Stimulated activated memory B cell treated with anti-CD40 and anti-IgM and Interleukin-4, amounts not matched to agents 10 μg/mL and 1 μg/mL and 100 μg/mL, for 72 hours (primary cell): ENCODE measurements at regions not wholly inside any gene's neighbourhood (a gene's known extent, or its start where the extent isn't known, plus 50 kb on each side); places are given as distances from the start of the nearest gene placed in this dataset.

Experiments used
- ATAC-seq: fragments of 150-1000 bp; cut with Tn5 transposase; 2 replicates; pipeline ENCODE4 v1.10.0; 2021
- H3K27ac Mint-ChIP-seq: one replicate; pipeline ENCODE4 v1.8.0; 2022; ENCODE audit warnings: mild to moderate bottlenecking, mixed read lengths
- H3K27me3 Mint-ChIP-seq: one replicate; pipeline ENCODE4 v1.8.0; 2022; ENCODE audit warnings: mixed read lengths
- H3K36me3 Mint-ChIP-seq: one replicate; pipeline ENCODE4 v1.8.0; 2022; ENCODE audit warnings: mixed read lengths
- H3K4me1 Mint-ChIP-seq: one replicate; pipeline ENCODE4 v1.8.0; 2022; ENCODE audit warnings: mixed read lengths
- H3K4me3 Mint-ChIP-seq: one replicate; pipeline ENCODE4 v1.8.0; 2022; ENCODE audit warnings: mild to moderate bottlenecking, moderate library complexity, mixed read lengths
- H3K9me3 Mint-ChIP-seq: one replicate; pipeline ENCODE4 v1.8.0; 2022; ENCODE audit warnings: mixed read lengths

- no peaks in the 10 kb centered on the region for H3K4me1 Mint-ChIP-seq
- no peaks in the 10 kb centered on the region for H3K27me3 Mint-ChIP-seq
- no peaks in the 10 kb centered on the region for H3K9me3 Mint-ChIP-seq
- ATAC-seq, result no peak
- H3K36me3 Mint-ChIP-seq, result no peaks in the 10 kb centered on the region
- no peak overlapping the region for H3K4me3 Mint-ChIP-seq
- H3K27ac Mint-ChIP-seq, result no peak overlapping the region
These were observed 318.2 kb upstream of the SEMA6D start for GRCh38 chr15:47399100-47399499.

- Mint-ChIP-seq H3K27ac (no peak overlapping the region), H3K4me3 (no peak overlapping the region), H3K9me3 (no peaks in the 10 kb centered on the region), H3K4me1 (no peaks in the 10 kb centered on the region), H3K27me3 (no peaks in the 10 kb centered on the region), H3K36me3 (no peaks in the 10 kb centered on the region)
- ATAC-seq, result no peak
These were observed 316.7 kb upstream of the SEMA6D start for GRCh38 chr15:47400603-47401002.

GRCh38 chr15:47401427-47401826 lies 315.9 kb upstream of the SEMA6D start:
- Mint-ChIP-seq H3K9me3 (no peaks in the 10 kb centered on the region), H3K4me1 (no peaks in the 10 kb centered on the region), H3K4me3 (no peak overlapping the region), H3K27ac (no peak overlapping the region), H3K27me3 (no peaks in the 10 kb centered on the region), H3K36me3 (no peaks in the 10 kb centered on the region)
- no peak for ATAC-seq

- Mint-ChIP-seq H3K27ac (no peak overlapping the region), H3K27me3 (no peaks in the 10 kb centered on the region), H3K4me3 (no peak overlapping the region), H3K36me3 (no peaks in the 10 kb centered on the region), H3K4me1 (no peaks in the 10 kb centered on the region), H3K9me3 (no peaks in the 10 kb centered on the region)
- ATAC-seq, result no peak
These were observed 314.5 kb upstream of the SEMA6D start for GRCh38 chr15:47402829-47403228.

- no peaks in the 10 kb centered on the region for H3K4me1 Mint-ChIP-seq
- no peaks in the 10 kb centered on the region for H3K9me3 Mint-ChIP-seq
- no peak for ATAC-seq
- H3K4me3 Mint-ChIP-seq, result no peak overlapping the region
- no peaks in the 10 kb centered on the region for H3K27me3 Mint-ChIP-seq
- H3K36me3 Mint-ChIP-seq, result no peaks in the 10 kb centered on the region
- no peak overlapping the region for H3K27ac Mint-ChIP-seq
These were observed 312.4 kb upstream of the SEMA6D start for GRCh38 chr15:47404877-47405276.

- H3K4me1 Mint-ChIP-seq, result no peaks in the 10 kb centered on the region
- H3K9me3 Mint-ChIP-seq, result no peaks in the 10 kb centered on the region
- no peak overlapping the region for H3K27ac Mint-ChIP-seq
- no peaks in the 10 kb centered on the region for H3K27me3 Mint-ChIP-seq
- H3K36me3 Mint-ChIP-seq, result no peaks in the 10 kb centered on the region
- no peak for ATAC-seq
- H3K4me3 Mint-ChIP-seq, result no peak overlapping the region
These were observed 311.7 kb upstream of the SEMA6D start for GRCh38 chr15:47405365-47406162.

- H3K27ac Mint-ChIP-seq, result no peak overlapping the region
- ATAC-seq, result no peak
- no peaks in the 10 kb centered on the region for H3K27me3 Mint-ChIP-seq
- no peaks in the 10 kb centered on the region for H3K36me3 Mint-ChIP-seq
- no peak overlapping the region for H3K4me3 Mint-ChIP-seq
- no peaks in the 10 kb centered on the region for H3K9me3 Mint-ChIP-seq
- H3K4me1 Mint-ChIP-seq, result no peaks in the 10 kb centered on the region
These were observed 309.6 kb upstream of the SEMA6D start for GRCh38 chr15:47407692-47408091.

GRCh38 chr15:47409038-47409437 lies 308.3 kb upstream of the SEMA6D start:
- Mint-ChIP-seq H3K36me3 (no peaks in the 10 kb centered on the region), H3K27ac (no peak overlapping the region), H3K27me3 (no peaks in the 10 kb centered on the region), H3K9me3 (no peaks in the 10 kb centered on the region), H3K4me1 (no peaks in the 10 kb centered on the region), H3K4me3 (no peak overlapping the region)
- no peak for ATAC-seq

GRCh38 chr15:47409600-47409999 lies 307.7 kb upstream of the SEMA6D start:
- no peak for ATAC-seq
- no peak overlapping the region for H3K27ac Mint-ChIP-seq
- H3K27me3 Mint-ChIP-seq, result no peaks in the 10 kb centered on the region
- no peaks in the 10 kb centered on the region for H3K36me3 Mint-ChIP-seq
- H3K4me1 Mint-ChIP-seq, result no peaks in the 10 kb centered on the region
- no peak overlapping the region for H3K4me3 Mint-ChIP-seq
- H3K9me3 Mint-ChIP-seq, result no peaks in the 10 kb centered on the region

- Mint-ChIP-seq H3K27me3 (no peaks in the 10 kb centered on the region), H3K4me3 (no peak overlapping the region), H3K36me3 (no peaks in the 10 kb centered on the region), H3K27ac (no peak overlapping the region), H3K4me1 (no peaks in the 10 kb centered on the region), H3K9me3 (no peaks in the 10 kb centered on the region)
- no peak for ATAC-seq
These were observed 307.1 kb upstream of the SEMA6D start for GRCh38 chr15:47410247-47410646.

GRCh38 chr15:47411733-47412132 lies 305.6 kb upstream of the SEMA6D start:
- H3K4me1 Mint-ChIP-seq, result no peaks in the 10 kb centered on the region
- H3K27ac Mint-ChIP-seq, result no peak overlapping the region
- no peaks in the 10 kb centered on the region for H3K36me3 Mint-ChIP-seq
- no peaks in the 10 kb centered on the region for H3K27me3 Mint-ChIP-seq
- ATAC-seq, result no peak
- no peaks in the 10 kb centered on the region for H3K9me3 Mint-ChIP-seq
- no peak overlapping the region for H3K4me3 Mint-ChIP-seq

- Mint-ChIP-seq H3K4me3 (no peak overlapping the region), H3K4me1 (no peaks in the 10 kb centered on the region), H3K27me3 (no peaks in the 10 kb centered on the region), H3K36me3 (no peaks in the 10 kb centered on the region), H3K27ac (no peak overlapping the region), H3K9me3 (no peaks in the 10 kb centered on the region)
- ATAC-seq, result no peak
These were observed 305.2 kb upstream of the SEMA6D start for GRCh38 chr15:47412136-47412535.

GRCh38 chr15:47412802-47413201 lies 304.5 kb upstream of the SEMA6D start:
- no peak for ATAC-seq
- Mint-ChIP-seq H3K27ac (no peak overlapping the region), H3K4me1 (no peaks in the 10 kb centered on the region), H3K27me3 (no peaks in the 10 kb centered on the region), H3K9me3 (no peaks in the 10 kb centered on the region), H3K4me3 (no peak overlapping the region), H3K36me3 (no peaks in the 10 kb centered on the region)

- H3K36me3 Mint-ChIP-seq, result no peaks in the 10 kb centered on the region
- H3K27ac Mint-ChIP-seq, result no peak overlapping the region
- H3K4me1 Mint-ChIP-seq, result no peaks in the 10 kb centered on the region
- H3K4me3 Mint-ChIP-seq, result no peak overlapping the region
- H3K9me3 Mint-ChIP-seq, result no peaks in the 10 kb centered on the region
- no peak for ATAC-seq
- no peaks in the 10 kb centered on the region for H3K27me3 Mint-ChIP-seq
These were observed 303.1 kb upstream of the SEMA6D start for GRCh38 chr15:47414207-47414606.

GRCh38 chr15:47415539-47415971 lies 301.8 kb upstream of the SEMA6D start:
- no peak overlapping the region for H3K27ac Mint-ChIP-seq
- no peaks in the 10 kb centered on the region for H3K9me3 Mint-ChIP-seq
- no peaks in the 10 kb centered on the region for H3K27me3 Mint-ChIP-seq
- H3K36me3 Mint-ChIP-seq, result no peaks in the 10 kb centered on the region
- ATAC-seq, result no peak
- no peaks in the 10 kb centered on the region for H3K4me1 Mint-ChIP-seq
- no peak overlapping the region for H3K4me3 Mint-ChIP-seq

GRCh38 chr15:47422881-47423665 lies 294.2 kb upstream of the SEMA6D start:
- H3K27ac Mint-ChIP-seq, result no peak overlapping the region
- H3K36me3 Mint-ChIP-seq, result no peaks in the 10 kb centered on the region
- no peaks in the 10 kb centered on the region for H3K9me3 Mint-ChIP-seq
- no peak for ATAC-seq
- H3K4me1 Mint-ChIP-seq, result no peaks in the 10 kb centered on the region
- H3K4me3 Mint-ChIP-seq, result no peak overlapping the region
- H3K27me3 Mint-ChIP-seq, result no peaks in the 10 kb centered on the region
